ENCODE measurements at regions not wholly inside any gene's neighbourhood (a gene's known extent, or its start where the extent isn't known, plus 50 kb on each side); places are given as distances from the start of the nearest gene placed in this dataset.

DNA sequence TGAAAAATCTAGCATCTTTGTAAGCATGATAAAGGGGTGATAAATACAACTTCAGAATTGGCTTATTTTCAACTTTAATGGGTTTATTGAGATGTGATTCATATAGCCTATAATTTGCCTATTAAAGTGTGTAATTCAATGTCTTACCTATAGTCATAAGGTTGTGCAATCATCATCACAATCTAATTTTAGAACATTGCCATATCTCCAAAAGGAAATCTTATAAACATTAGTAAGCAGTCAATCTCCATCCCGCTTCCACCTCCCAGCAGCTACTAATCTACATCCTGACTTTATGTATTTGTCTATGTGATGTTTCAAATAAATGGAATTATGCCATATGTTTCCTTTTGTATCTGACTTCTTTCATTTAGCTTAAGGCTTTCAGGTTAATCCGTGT is 145.2 kb upstream of the KLHL1 start:
- no peaks in the 10 kb centered on the region for H3K79me2 ChIP-seq (ENCODE audit: control insufficient read depth, insufficient read depth, low read length)
- DNase-seq (ENCODE audit: low read depth, low spot score), result no peak
- H3K4me3 ChIP-seq (ENCODE audit: control insufficient read depth in 2 of 3, extremely low read depth in 1 of 3, insufficient read depth in 2 of 3, low read depth in 1 of 3, low read length in 3 of 3), result no peak overlapping the region
- H3K4me2 ChIP-seq (ENCODE audit: control insufficient read depth, extremely low read depth, insufficient read depth, low read depth, low read length), result no peak overlapping the region
- no peaks in the 10 kb centered on the region for H3K27me3 ChIP-seq (ENCODE audit: control insufficient read depth, extremely low read depth, insufficient read depth, low read length)
- H3K9ac ChIP-seq (ENCODE audit: control insufficient read depth, extremely low read depth, insufficient read depth, low read length), result no peak overlapping the region
- no peak overlapping the region for H2AFZ ChIP-seq (ENCODE audit: control insufficient read depth, low read length)
- FAIRE-seq, result no peak
- H3K4me1 ChIP-seq (ENCODE audit: control insufficient read depth, extremely low read depth, insufficient read depth, low read length), result no peaks in the 10 kb centered on the region
- H3K36me3 ChIP-seq (ENCODE audit: control insufficient read depth in 2 of 2, extremely low read depth in 1 of 2, insufficient read depth in 2 of 2, low read length in 2 of 2), result no peaks in the 10 kb centered on the region
- TF ChIP-seq EZH2 (IDR thresholded peaks at IDR 0.05; ENCODE audit: low read length), result no peak
- TF ChIP-seq, protein P1, sequence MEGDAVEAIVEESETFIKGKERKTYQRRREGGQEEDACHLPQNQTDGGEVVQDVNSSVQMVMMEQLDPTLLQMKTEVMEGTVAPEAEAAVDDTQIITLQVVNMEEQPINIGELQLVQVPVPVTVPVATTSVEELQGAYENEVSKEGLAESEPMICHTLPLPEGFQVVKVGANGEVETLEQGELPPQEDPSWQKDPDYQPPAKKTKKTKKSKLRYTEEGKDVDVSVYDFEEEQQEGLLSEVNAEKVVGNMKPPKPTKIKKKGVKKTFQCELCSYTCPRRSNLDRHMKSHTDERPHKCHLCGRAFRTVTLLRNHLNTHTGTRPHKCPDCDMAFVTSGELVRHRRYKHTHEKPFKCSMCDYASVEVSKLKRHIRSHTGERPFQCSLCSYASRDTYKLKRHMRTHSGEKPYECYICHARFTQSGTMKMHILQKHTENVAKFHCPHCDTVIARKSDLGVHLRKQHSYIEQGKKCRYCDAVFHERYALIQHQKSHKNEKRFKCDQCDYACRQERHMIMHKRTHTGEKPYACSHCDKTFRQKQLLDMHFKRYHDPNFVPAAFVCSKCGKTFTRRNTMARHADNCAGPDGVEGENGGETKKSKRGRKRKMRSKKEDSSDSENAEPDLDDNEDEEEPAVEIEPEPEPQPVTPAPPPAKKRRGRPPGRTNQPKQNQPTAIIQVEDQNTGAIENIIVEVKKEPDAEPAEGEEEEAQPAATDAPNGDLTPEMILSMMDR (optimal IDR thresholded peaks at IDR 0.05 in 1 of 3, IDR thresholded peaks at IDR 0.05 in 1 of 3, conservative IDR thresholded peaks at IDR 0.05 in 1 of 3; ENCODE audit: extremely low read depth in 1 of 3, insufficient read depth in 2 of 3, low read length in 3 of 3), result no peak
- H3K9me3 ChIP-seq (ENCODE audit: control insufficient read depth, low read depth, low read length), result peaks cover 3% of the 10 kb centered on the region
- H4K20me1 ChIP-seq (ENCODE audit: control insufficient read depth, extremely low read depth, insufficient read depth, low read length), result no peaks in the 10 kb centered on the region
- dilution Hi-C loops (cut with MboI; ENCODE audit: extremely low pct_ligation_motif_present, low sequenced_read_pairs), result no loop called here
- no peaks in the 10 kb centered on the region for H3K9me1 ChIP-seq (ENCODE audit: control insufficient read depth, extremely low read depth, insufficient read depth, low read length)
- no peak overlapping the region for H3K27ac ChIP-seq (ENCODE audit: control insufficient read depth, insufficient read depth, low read length)

DNA sequence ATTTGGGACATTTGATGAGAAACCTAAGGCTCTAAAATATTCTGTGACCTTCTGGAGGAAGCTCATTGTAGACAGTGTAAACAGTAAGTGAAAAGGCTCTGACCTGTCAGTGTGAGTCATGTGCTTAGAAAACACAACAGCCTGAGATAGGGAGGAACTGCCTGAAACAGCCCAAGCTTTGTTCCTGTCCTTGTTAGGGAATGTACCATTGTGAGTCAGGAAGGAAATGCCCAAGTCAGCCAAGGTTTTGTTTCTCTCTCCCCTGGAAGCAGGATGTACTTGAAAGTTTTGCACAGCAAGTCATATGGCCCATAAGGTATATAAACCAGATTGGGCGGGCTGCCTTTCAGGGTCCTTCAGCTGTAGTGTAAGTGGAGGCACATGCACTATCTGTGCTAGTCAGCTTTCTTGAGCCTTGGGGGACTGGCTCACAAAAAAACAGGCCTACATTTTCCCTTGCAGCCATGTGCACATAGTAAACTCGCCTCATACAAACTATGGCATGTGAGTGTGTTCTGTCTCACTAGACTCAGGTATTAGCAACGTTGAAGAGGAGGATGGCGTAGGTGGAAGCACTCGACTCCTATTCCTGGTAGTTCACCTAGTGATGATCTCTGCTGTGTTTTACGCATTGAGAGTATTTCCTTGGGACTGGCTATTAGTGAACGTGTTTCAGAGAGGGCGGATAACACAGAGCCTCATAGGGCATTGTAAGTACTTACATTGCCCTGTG is 141.2 kb upstream of the KLHL1 start:
- H4K20me1 ChIP-seq (ENCODE audit: control insufficient read depth, extremely low read depth, insufficient read depth, low read length), result no peaks in the 10 kb centered on the region

More for the DNA sequence above, 141.2 kb upstream of the KLHL1 start:
- Histone ChIP-seq H3K9ac (ENCODE audit: control insufficient read depth, extremely low read depth, insufficient read depth, low read length) (no peak overlapping the region), H3K36me3 (ENCODE audit: control insufficient read depth in 2 of 2, extremely low read depth in 1 of 2, insufficient read depth in 2 of 2, low read length in 2 of 2) (no peaks in the 10 kb centered on the region), H3K4me2 (ENCODE audit: control insufficient read depth, extremely low read depth, insufficient read depth, low read depth, low read length) (no peak overlapping the region), H3K9me3 (ENCODE audit: control insufficient read depth, low read depth, low read length) (peaks cover 3% of the 10 kb centered on the region), H3K27ac (ENCODE audit: control insufficient read depth, insufficient read depth, low read length) (no peak overlapping the region), H3K4me1 (ENCODE audit: control insufficient read depth, extremely low read depth, insufficient read depth, low read length) (no peaks in the 10 kb centered on the region), H3K27me3 (ENCODE audit: control insufficient read depth, extremely low read depth, insufficient read depth, low read length) (no peaks in the 10 kb centered on the region), H3K9me1 (ENCODE audit: control insufficient read depth, extremely low read depth, insufficient read depth, low read length) (no peaks in the 10 kb centered on the region), H3K79me2 (ENCODE audit: control insufficient read depth, insufficient read depth, low read length) (no peaks in the 10 kb centered on the region), H3K4me3 (ENCODE audit: control insufficient read depth in 2 of 3, extremely low read depth in 1 of 3, insufficient read depth in 2 of 3, low read depth in 1 of 3, low read length in 3 of 3) (no peak overlapping the region), H2AFZ (ENCODE audit: control insufficient read depth, low read length) (no peak overlapping the region)
- dilution Hi-C loops (cut with MboI; ENCODE audit: extremely low pct_ligation_motif_present, low sequenced_read_pairs), result no loop called here
- TF ChIP-seq, protein P1 (optimal IDR thresholded peaks at IDR 0.05 in 1 of 3, IDR thresholded peaks at IDR 0.05 in 1 of 3, conservative IDR thresholded peaks at IDR 0.05 in 1 of 3; ENCODE audit: extremely low read depth in 1 of 3, insufficient read depth in 2 of 3, low read length in 3 of 3), result no peak
- TF ChIP-seq EZH2 (IDR thresholded peaks at IDR 0.05; ENCODE audit: low read length), result no peak
- DNase-seq (ENCODE audit: low read depth, low spot score), result no peak
- no peak for FAIRE-seq
